Mesothelial cell of epicardium (in vitro differentiated cells): ENCODE measurements at regions not wholly inside any gene's neighbourhood (a gene's known extent, or its start where the extent isn't known, plus 50 kb on each side); places are given as distances from the start of the nearest gene placed in this dataset.

Experiments used
- DNase-seq, 2 experiments: peaks; one replicate each; pipeline ENCODE4 v3.0.0; 2021; ENCODE audit warnings: low spot score in 2 of 2; ENCODE audit not compliant: unreplicated experiment in 2 of 2
- H3K27ac Mint-ChIP-seq: 2 replicates; pipeline ENCODE4 v1.8.0; 2021; ENCODE audit warnings: mixed read lengths
- H3K27me3 Mint-ChIP-seq: 2 replicates; pipeline ENCODE4 v1.8.0; 2021; ENCODE audit warnings: low read depth, mixed read lengths
- H3K36me3 Mint-ChIP-seq: 2 replicates; pipeline ENCODE4 v1.8.0; 2021; ENCODE audit warnings: mixed read lengths
- H3K4me1 Mint-ChIP-seq: 2 replicates; pipeline ENCODE4 v1.8.0; 2021; ENCODE audit warnings: mixed read lengths
- H3K4me3 Mint-ChIP-seq: 2 replicates; pipeline ENCODE4 v1.8.0; 2021; ENCODE audit warnings: mild to moderate bottlenecking, moderate library complexity, mixed read lengths
- H3K9me3 Mint-ChIP-seq: 2 replicates; pipeline ENCODE4 v1.8.0; 2021; ENCODE audit warnings: mixed read lengths
- CTCF ChIP-seq: fragments of 200-600 bp; sonication (generic); IDR thresholded peaks from one replicate; pipeline ENCODE4 v1.5.0; 2021; ENCODE audit warnings: antibody characterized with exemption; ENCODE audit not compliant: unreplicated experiment

GRCh38 chr9:118568704-118569103, 800.5 kb downstream of the BRINP1 start:
- no peaks in the 10 kb centered on the region for H3K27me3 Mint-ChIP-seq
- no peaks in the 10 kb centered on the region for H3K36me3 Mint-ChIP-seq
- H3K4me3 Mint-ChIP-seq, result no peak overlapping the region
- peaks cover 8% of the 10 kb centered on the region for H3K4me1 Mint-ChIP-seq
- no peak for DNase-seq
- no peak for TF ChIP-seq CTCF
- H3K27ac Mint-ChIP-seq, result no peak overlapping the region
- peaks cover 4% of the 10 kb centered on the region for H3K9me3 Mint-ChIP-seq

GRCh38 chr9:118569148-118569547, 800.1 kb downstream of the BRINP1 start:
- no peak overlapping the region for H3K27ac Mint-ChIP-seq
- peaks cover 5% of the 10 kb centered on the region for H3K9me3 Mint-ChIP-seq
- peaks cover 8% of the 10 kb centered on the region for H3K4me1 Mint-ChIP-seq
- H3K4me3 Mint-ChIP-seq, result no peak overlapping the region
- H3K36me3 Mint-ChIP-seq, result no peaks in the 10 kb centered on the region
- TF ChIP-seq CTCF, result no peak
- no peak for DNase-seq
- H3K27me3 Mint-ChIP-seq, result no peaks in the 10 kb centered on the region

GRCh38 chr9:118570066-118570465, 799.2 kb downstream of the BRINP1 start:
- Mint-ChIP-seq H3K36me3 (no peaks in the 10 kb centered on the region), H3K27me3 (no peaks in the 10 kb centered on the region), H3K9me3 (peaks cover 14% of the 10 kb centered on the region), H3K4me1 (peaks cover 8% of the 10 kb centered on the region), H3K27ac (no peak overlapping the region), H3K4me3 (no peak overlapping the region)
- DNase-seq, result no peak
- TF ChIP-seq CTCF, result no peak

GRCh38 chr9:118575341-118576070, 793.7 kb downstream of the BRINP1 start:
- peaks cover 2% of the 10 kb centered on the region for H3K36me3 Mint-ChIP-seq
- H3K4me1 Mint-ChIP-seq, result no peaks in the 10 kb centered on the region

GRCh38 chr9:118577121-118577520, 792.1 kb downstream of the BRINP1 start:
- H3K36me3 Mint-ChIP-seq, result peaks cover 2% of the 10 kb centered on the region
- H3K27ac Mint-ChIP-seq, result no peak overlapping the region
- peaks cover 38% of the 10 kb centered on the region for H3K9me3 Mint-ChIP-seq
- H3K4me3 Mint-ChIP-seq, result no peak overlapping the region
- no peak for TF ChIP-seq CTCF
- DNase-seq, result no peak
- no peaks in the 10 kb centered on the region for H3K4me1 Mint-ChIP-seq
- H3K27me3 Mint-ChIP-seq, result no peaks in the 10 kb centered on the region

More at GRCh38 chr9:118575341-118576070, 793.7 kb downstream of the BRINP1 start:
- no peak for TF ChIP-seq CTCF
- no peak overlapping the region for H3K4me3 Mint-ChIP-seq
- H3K9me3 Mint-ChIP-seq, result peaks cover 38% of the 10 kb centered on the region
- no peak overlapping the region for H3K27ac Mint-ChIP-seq
- DNase-seq, result no peak
- no peaks in the 10 kb centered on the region for H3K27me3 Mint-ChIP-seq
